ENCODE measurements at regions not wholly inside any gene's neighbourhood (a gene's known extent, or its start where the extent isn't known, plus 50 kb on each side); places are given as distances from the start of the nearest gene placed in this dataset.

DNA sequence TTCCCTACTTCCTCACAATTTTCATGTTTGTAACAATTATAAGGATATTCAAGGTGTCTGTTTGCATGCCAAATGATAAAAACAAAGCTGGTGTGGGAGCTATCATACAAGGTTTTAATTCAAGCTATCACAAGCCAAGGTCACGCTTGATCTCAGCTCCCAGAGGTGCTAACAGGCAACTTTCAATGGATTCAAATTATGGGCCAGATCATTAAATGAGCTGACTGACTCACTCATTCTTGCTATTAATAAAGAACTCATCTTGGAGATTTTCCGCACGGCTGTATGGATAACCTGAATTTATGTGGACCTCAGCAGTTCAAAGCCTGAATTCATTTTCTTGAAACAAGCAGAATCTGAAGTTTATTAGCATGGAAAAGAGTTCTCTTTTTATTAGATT, 267.3 kb upstream of the CDH6 start:
- ATAC-seq (ENCODE audit: insufficient number of reproducible peaks, low FRiP score, low read depth), result no peak
- H3K27me3 ChIP-seq (replicated peaks; ENCODE audit: insufficient read depth), result no peaks in the 10 kb centered on the region
- TF ChIP-seq, protein P1, sequence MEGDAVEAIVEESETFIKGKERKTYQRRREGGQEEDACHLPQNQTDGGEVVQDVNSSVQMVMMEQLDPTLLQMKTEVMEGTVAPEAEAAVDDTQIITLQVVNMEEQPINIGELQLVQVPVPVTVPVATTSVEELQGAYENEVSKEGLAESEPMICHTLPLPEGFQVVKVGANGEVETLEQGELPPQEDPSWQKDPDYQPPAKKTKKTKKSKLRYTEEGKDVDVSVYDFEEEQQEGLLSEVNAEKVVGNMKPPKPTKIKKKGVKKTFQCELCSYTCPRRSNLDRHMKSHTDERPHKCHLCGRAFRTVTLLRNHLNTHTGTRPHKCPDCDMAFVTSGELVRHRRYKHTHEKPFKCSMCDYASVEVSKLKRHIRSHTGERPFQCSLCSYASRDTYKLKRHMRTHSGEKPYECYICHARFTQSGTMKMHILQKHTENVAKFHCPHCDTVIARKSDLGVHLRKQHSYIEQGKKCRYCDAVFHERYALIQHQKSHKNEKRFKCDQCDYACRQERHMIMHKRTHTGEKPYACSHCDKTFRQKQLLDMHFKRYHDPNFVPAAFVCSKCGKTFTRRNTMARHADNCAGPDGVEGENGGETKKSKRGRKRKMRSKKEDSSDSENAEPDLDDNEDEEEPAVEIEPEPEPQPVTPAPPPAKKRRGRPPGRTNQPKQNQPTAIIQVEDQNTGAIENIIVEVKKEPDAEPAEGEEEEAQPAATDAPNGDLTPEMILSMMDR (IDR thresholded peaks at IDR 0.05), result no peak
- DNase-seq (ENCODE audit: low spot score), result no peak
- H3K4me1 ChIP-seq (ENCODE audit: control insufficient read depth in 1 of 2, low read depth in 2 of 2), result no peaks in the 10 kb centered on the region
- H3K4me3 ChIP-seq, result no peak overlapping the region
- no peaks in the 10 kb centered on the region for H3K9me3 ChIP-seq
- no peaks in the 10 kb centered on the region for H3K36me3 ChIP-seq
- H3K27ac ChIP-seq, result no peak overlapping the region

DNA sequence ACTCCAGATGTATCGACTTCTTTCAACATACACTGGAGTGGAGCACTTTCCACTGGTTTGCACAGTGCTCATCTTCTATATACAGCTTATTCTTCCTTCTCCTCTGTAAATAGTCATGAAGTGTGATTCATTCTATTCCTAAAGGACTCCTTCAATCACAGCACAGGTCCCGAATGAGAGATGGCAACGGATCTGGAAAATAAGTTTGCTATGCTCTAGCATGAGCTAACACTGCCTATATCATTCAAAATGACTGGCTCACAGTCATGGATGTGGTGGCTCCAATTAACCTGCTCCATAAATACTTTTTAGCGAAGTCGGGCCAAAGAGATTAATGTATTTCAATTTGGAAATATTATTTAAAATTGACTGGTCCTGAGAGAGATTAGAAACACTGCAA, 272.1 kb upstream of the CDH6 start:
- DNase-seq (ENCODE audit: low spot score) (no peak), ATAC-seq (ENCODE audit: insufficient number of reproducible peaks, low FRiP score, low read depth) (no peak)
- Histone ChIP-seq H3K4me1 (ENCODE audit: control insufficient read depth in 1 of 2, low read depth in 2 of 2) (no peaks in the 10 kb centered on the region), H3K27ac (no peak overlapping the region), H3K4me3 (no peak overlapping the region), H3K36me3 (no peaks in the 10 kb centered on the region), H3K9me3 (no peaks in the 10 kb centered on the region), H3K27me3 (replicated peaks; ENCODE audit: insufficient read depth) (no peaks in the 10 kb centered on the region)
- TF ChIP-seq, protein P1 (IDR thresholded peaks at IDR 0.05), result no peak

DNA sequence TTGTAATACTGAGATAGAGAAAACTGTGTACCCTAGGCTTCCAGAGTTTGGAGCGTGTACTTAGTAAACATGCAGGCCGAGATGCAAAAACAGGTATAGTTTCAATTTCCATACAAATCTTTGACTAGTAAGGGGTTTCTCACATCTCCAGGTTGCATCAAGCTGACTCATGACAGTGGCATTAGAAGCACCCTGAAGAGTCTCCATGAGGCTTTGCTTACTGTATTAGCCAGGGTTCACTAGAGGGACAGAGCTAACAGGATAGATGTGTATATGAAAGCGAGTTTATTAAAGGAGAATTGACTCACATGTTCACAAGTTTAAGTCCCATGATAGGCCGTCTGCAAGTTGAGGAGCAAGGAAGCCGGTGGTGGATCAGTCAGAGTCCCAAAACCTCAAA, 275.3 kb upstream of the CDH6 start:
- H3K36me3 ChIP-seq, result no peaks in the 10 kb centered on the region
- no peaks in the 10 kb centered on the region for H3K27me3 ChIP-seq (replicated peaks; ENCODE audit: insufficient read depth)
- H3K9me3 ChIP-seq, result no peaks in the 10 kb centered on the region
- no peak overlapping the region for H3K4me3 ChIP-seq
- DNase-seq (ENCODE audit: low spot score) (no peak), ATAC-seq (ENCODE audit: insufficient number of reproducible peaks, low FRiP score, low read depth) (no peak)
- TF ChIP-seq, protein P1 (IDR thresholded peaks at IDR 0.05), result no peak
- no peak overlapping the region for H3K27ac ChIP-seq
- no peaks in the 10 kb centered on the region for H3K4me1 ChIP-seq (ENCODE audit: control insufficient read depth in 1 of 2, low read depth in 2 of 2)

DNA sequence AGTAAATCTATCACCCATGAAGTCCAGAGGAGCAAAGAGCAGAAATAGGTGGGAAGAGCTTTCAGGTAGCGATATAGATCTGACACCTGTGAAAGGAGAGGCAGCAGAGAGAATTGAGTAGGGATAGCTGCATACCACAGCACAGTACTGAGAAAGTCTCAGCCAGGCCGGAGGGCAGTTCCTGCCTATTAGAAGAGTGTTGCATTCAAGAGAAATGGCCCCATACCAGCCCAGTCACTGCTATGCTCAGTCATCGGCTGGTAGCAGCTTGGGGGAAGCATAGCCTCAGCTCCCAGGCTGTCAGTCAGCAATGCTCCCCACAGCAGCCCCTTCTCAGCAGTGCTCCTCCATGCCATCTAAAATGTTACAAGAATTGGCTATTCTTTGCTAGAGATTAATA, 285.1 kb upstream of the CDH6 start:
- no peak for ATAC-seq (ENCODE audit: insufficient number of reproducible peaks, low FRiP score, low read depth)
- TF ChIP-seq, protein P1 (IDR thresholded peaks at IDR 0.05), result no peak
- no peak for DNase-seq (ENCODE audit: low spot score)
- Histone ChIP-seq H3K27me3 (replicated peaks; ENCODE audit: insufficient read depth) (no peaks in the 10 kb centered on the region), H3K27ac (no peak overlapping the region), H3K9me3 (no peaks in the 10 kb centered on the region), H3K36me3 (no peaks in the 10 kb centered on the region), H3K4me3 (no peak overlapping the region), H3K4me1 (ENCODE audit: control insufficient read depth in 1 of 2, low read depth in 2 of 2) (no peaks in the 10 kb centered on the region)

DNA sequence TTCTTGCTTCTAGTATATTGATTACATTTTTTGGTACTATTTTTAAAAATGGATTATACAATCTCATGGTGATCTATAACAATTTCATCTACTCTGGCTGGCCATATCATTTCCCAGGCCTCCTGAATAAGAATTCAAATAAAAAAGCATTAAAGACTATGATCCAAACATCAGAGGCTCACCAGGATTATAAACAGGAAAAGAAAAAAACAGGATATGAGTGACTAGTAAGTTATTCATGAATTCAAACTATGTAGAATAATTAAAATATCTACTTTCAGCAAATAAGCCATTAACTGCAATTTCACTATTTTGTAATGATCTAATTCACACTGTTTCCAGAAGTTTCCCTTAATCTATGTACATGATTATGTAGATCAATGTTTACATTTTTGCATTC, 293.1 kb upstream of the CDH6 start:
- ATAC-seq (ENCODE audit: insufficient number of reproducible peaks, low FRiP score, low read depth), result no peak
- H3K9me3 ChIP-seq, result no peaks in the 10 kb centered on the region

More for the DNA sequence above, 293.1 kb upstream of the CDH6 start:
- Histone ChIP-seq H3K27ac (no peak overlapping the region), H3K36me3 (no peaks in the 10 kb centered on the region), H3K4me3 (no peak overlapping the region), H3K27me3 (replicated peaks; ENCODE audit: insufficient read depth) (no peaks in the 10 kb centered on the region), H3K4me1 (ENCODE audit: control insufficient read depth in 1 of 2, low read depth in 2 of 2) (no peaks in the 10 kb centered on the region)
- no peak for DNase-seq (ENCODE audit: low spot score)
- TF ChIP-seq, protein P1 (IDR thresholded peaks at IDR 0.05), result no peak
